Anterior cingulate cortex (tissue), 58 donors: ENCODE measurements at regions not wholly inside any gene's neighbourhood (a gene's known extent, or its start where the extent isn't known, plus 50 kb on each side); places are given as distances from the start of the nearest gene placed in this dataset.
A peak's percentile ranks its signal among the peaks of the same experiment; 100 is the strongest.
"Not testable (repeated sequence)": the region's sequence is repeated elsewhere in the genome, so short reads cannot be mapped to it uniquely, and the experiment has no call there.

Experiments
- DNase-seq, 58 donors: peaks; one replicate each; lab custom pipeline; 2025; lab: John Stamatoyannopoulos, UW

GRCh38 chr1:238485912-238486209 lies 595.1 kb upstream of the ZP4 start:
- DNase-seq = no peak

- DNase-seq = no peak
These were observed 594.6 kb upstream of the ZP4 start for GRCh38 chr1:238485057-238485911.

DNA sequence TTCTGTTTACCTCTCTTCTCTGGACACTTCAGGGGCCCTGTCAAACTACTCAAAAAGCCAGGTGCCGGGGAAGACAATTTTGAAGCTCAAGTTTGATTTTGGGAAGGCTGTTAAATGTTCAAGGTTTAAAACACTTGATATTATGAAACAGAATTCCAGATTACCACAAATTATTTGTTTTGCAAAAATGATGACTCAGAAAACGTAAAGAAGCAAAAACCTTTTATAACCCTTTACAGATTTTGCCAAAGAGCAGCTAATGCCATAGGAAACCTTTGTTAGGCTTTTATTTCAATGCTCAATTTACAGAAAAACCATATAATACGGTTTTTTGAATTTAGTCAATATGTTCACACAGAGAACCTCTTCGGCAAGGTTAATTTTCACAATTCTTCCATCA lies 593.4 kb upstream of the ZP4 start:
- no peak for DNase-seq

GRCh38 chr1:238476841-238477240 lies 586.1 kb upstream of the ZP4 start:
- no peak for DNase-seq

- no peak for DNase-seq
These were observed 585.0 kb upstream of the ZP4 start for GRCh38 chr1:238475712-238476111.

DNA sequence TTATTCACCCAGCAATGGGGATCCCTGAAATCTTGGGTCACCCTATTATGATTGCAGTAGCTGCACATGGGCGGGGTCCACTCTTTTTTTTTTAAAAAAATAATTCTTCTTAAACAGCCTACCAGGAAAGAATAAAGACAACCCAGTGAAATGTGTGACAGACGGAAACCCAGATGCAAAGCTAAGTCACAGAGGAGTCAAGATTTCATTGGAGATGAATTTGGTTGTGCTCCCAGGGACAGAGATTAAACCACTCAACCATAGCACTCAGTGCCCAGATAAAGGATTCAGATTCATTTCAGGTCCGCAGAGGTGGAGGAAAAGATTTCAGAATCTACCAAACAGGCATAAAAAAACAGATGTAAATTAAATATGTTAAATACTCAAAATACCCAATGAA lies 583.5 kb upstream of the ZP4 start:
- DNase-seq = no peak

DNA sequence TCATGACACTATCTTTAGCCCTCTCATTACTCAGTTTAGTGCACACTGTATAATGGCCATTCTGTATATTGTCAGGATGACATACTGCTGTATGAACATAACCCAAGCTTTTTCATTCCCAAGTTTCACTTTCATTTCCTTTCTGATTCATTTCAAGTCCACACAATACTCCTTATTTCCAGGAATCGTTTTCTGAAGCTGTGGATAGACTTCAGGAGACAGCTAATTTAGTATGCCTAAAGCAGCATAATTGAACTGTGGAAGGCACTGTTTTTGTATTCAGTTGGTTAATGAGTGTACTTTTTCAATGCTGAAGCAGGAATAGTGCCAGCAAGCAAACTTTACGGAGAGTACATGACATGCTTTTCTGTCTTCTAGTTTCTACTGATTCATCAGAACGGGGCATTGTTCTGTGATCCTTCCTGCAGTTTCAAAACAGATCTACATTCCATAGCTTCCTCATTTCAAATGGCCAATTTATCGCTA lies 578.5 kb upstream of the ZP4 start:
- peak in 1 of 58 donors; percentile 10 for DNase-seq

GRCh38 chr1:238468068-238468467 lies 577.3 kb upstream of the ZP4 start:
- DNase-seq = no peak

DNA sequence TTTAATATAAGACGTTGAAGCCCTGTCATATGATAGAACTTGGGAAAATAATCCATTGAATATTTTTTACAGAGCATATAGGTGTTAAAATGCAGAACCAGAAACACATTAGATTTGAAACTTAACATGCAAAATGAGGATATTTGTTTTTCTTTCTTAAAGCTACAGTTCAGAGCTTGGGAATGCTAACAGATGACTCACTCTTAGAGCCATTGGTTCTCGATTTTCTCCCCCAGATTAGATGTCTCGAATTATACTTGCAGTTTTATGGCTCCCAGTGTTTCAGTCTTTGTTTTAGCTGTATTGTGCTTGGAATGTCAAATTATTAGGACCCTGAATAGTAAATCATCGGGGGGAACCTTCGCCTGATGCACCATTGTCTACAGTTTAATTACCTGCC lies 575.7 kb upstream of the ZP4 start:
- no peak for DNase-seq

- no peak for DNase-seq
These were observed 574.7 kb upstream of the ZP4 start for GRCh38 chr1:238465449-238465848.

DNA sequence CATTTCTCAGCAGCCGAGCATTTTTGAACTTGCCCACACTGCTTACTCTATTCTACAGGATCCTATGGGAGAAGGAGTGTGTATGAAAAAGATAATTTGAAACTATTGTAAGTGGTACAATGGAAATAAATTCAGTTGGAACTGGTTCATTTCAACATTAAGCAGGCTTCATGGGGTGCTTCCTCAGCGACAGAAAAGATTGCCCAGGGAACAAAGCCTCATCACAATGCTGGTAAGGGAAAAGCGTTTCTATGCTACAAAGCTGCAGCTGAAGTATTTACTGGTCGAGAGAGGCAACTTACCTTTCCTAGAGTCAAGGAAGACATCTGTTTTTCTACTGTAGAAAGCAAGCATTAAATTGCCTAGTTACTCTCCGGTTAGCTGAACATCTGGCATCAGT lies 568.2 kb upstream of the ZP4 start:
- no peak for DNase-seq

DNA sequence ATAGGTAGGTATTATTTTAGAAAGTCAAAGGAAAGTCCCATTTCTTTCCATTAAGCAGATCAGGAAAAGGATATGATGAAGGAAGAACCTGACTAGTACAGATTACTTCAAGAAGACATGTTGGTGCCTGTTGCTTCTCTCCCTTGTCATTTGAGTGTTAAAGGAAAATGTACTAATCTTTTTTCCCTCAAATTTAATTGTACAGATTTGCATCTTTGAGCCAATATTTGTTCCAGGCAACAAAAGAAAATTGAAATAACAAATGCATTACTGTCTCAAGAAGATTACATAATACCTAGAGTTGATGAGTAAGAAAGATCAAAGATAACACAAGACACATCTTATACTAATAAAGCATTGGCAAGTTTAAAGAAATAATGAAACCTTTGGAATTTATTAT lies 566.9 kb upstream of the ZP4 start:
- DNase-seq = no peak

DNA sequence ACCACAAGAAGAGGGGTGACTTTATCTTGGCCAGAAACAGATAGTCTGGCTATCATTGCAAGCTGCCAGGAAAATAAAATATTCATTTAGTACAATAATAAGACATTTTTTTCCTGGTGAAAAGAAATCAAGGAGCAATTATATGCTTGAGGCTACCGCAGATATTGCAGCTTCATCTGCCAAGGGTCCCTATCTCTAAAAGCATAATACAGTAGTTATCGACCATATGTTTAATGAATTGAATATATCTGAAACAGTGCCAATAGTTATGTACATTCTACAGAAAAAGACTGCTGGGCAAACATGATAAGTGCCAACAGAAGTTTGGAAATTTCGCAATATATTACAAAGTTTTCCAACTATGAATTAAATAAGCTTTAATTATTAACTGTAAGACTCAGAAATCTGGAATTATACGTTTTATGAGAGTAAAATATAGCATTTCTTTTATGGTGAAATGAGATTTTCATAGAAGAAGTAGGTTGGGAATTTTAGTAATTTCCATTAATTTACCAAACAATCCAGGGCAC lies 561.1 kb upstream of the ZP4 start:
- no peak for DNase-seq

DNA sequence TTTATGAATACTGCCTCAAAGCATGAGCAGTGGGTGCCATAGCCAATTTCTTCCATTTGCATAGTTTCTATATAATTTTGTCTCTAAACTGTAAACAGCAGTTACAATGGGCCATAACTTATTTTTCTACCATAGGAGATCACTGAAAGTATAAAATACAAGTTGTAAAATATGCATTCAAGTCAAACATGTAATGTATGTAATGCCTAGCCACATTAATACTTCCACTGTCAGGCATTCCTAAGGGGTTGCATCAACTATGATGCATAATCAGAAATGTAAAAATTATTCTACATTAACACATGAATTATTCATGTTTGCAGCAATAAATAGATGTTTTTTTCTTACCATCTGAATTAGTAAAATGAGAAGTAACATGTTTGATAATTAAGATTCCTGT lies 560.3 kb upstream of the ZP4 start:
- DNase-seq = no peak

DNA sequence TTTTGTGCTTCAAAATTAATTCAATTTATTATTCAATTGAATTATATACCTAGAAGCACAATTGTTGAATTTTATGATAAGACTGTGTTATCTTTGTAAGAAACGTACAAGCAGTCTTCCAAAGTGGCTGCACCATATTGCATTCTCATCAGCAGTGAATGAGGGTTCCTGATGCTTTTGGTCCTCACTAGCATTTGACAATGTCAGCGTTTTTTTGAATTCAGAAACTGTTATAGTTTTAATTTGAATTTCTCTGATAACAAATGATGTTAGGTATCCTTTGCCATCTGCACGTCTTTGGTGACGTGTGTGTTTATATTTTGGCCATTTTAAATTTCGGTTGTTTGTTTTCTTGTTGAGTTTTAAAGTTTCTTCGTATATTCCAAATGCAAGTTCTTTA lies 553.0 kb upstream of the ZP4 start:
- DNase-seq = no peak

DNA sequence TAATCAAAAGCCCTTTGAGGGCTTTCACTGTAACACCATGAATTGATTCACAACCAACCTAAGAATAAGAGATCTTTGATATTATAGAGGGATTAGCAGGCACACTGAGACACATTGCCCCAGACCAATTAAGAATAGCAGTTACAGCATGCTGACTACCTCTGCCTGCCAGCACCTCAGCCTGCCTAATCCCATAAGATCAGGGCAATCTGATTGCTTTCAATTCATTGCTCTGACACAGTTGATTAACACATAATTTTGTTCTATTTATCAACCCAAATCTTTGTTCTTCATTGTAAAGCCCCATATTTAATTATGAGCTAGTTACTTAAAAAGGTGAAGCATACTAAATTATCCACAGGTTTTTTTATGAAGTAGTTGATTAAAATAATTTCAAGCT lies 548.8 kb upstream of the ZP4 start:
- DNase-seq = no peak

DNA sequence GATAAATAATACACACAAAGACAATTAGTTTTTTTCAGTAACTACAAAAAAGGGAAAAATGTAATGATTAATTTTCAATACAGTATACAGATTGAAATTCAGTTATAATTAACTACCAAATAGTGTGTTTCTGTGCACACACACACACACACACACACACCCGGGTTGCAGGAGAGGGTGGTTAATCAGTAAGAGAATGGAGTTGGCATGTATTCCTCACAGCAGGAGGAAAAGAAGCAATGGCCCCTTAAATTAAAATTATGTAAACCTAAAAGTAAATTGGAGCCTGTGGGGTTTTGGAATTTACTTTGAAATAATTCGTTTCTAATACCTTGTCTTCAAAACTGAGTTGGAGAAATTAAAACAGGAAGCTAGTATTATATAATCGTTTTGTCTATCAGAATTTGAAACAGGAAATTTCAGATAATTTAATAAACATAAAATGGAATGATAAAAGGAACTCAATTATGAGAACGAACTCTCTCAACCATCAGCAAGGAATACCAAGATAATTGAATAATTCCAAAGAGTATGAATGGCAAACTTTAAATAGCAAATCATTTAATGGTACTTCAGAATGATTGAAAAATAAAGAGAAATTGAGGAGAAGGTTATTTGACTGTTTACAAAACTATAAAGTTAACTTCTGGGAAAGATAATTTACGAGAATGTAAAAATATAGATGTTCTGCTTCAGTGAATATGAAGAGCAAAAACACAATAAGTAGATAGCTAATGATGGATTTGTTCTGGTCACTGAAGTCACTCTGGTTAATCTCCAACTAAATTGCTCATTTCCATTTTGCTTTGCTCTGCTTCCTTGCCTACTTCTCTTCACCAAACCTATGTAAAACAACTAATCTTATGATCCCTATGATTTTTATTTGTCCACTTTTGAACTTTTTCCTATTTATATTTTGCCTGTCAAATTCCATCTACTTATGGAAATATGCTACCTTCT lies 547.9 kb upstream of the ZP4 start:
- DNase-seq = no peak

- DNase-seq = not testable (repeated sequence)
These were observed 539.0 kb upstream of the ZP4 start for GRCh38 chr1:238429703-238430102.

- DNase-seq = no peak
These were observed 528.5 kb upstream of the ZP4 start for GRCh38 chr1:238419209-238419608.

DNA sequence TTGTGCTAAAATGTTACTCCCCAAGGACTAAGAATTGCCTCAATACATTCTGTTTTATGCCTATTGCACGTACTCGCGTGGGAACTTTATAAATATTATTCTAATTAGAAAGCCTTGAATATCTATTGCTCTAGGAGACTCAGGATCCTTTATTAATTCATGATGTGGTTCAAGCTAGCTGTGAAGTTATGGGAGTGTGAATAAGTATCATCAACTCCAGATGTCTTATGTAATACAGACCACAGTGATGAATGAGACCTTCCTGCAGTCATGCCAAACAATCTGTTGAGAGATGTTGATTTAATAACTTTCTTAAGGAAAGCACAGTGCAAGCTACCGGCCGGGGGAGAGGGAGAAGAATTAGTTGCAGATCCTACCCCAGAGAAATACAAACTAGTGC lies 519.2 kb upstream of the ZP4 start:
- no peak for DNase-seq

GRCh38 chr1:238409191-238409850 lies 518.6 kb upstream of the ZP4 start:
- no peak for DNase-seq
